ENCODE measurements at regions not wholly inside any gene's neighbourhood (a gene's known extent, or its start where the extent isn't known, plus 50 kb on each side); places are given as distances from the start of the nearest gene placed in this dataset.

DNA sequence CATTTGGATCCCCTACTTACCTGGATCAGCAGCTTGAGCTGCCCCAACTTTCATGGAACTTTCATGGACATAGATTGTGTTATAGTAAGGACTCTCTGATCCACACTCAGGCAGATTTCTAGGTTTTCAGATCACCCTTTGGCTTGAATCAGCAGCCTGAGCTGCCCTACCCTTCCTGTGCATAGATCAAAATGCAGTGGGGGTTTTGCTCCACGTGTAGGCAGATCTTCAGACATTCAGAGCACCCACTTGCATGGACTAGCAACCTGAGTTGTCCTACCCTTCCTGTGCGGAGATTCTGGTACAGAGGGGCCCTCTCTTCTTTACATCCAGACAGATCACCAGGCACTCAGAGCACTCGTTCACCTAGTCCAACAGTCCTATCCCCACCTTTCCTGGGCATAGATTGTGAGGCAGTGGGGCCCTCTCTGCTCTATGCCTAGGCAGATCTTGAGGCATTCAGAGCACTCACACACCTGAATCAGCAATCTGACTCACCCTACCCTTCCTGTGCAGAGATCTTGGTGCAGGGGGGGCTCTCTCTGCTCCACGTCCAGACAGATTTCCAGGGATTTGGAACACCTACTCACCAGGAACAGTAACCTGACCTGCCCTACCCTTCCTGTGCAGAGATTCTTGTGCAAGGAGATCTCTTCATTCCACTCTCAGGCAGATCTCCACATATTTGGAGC is 705.2 kb upstream of the NRSN1 start:
- POLR2A ChIA-PET, result no interaction called here
- no peak for DNase-seq (ENCODE audit: low read depth in 1 of 2, low spot score in 1 of 2)
- Histone ChIP-seq H3K4me2 (no peak overlapping the region), H3K4me3 (no peak overlapping the region), H3K4me1 (no peaks in the 10 kb centered on the region), H3K27ac (no peak overlapping the region), H3K9me3 (no peaks in the 10 kb centered on the region)
- no peak for ATAC-seq
- CTCF ChIA-PET, result no interaction called here
- no peak for TF ChIP-seq SREBF2 (IDR thresholded peaks at IDR 0.05)
- TF ChIP-seq, protein P1, sequence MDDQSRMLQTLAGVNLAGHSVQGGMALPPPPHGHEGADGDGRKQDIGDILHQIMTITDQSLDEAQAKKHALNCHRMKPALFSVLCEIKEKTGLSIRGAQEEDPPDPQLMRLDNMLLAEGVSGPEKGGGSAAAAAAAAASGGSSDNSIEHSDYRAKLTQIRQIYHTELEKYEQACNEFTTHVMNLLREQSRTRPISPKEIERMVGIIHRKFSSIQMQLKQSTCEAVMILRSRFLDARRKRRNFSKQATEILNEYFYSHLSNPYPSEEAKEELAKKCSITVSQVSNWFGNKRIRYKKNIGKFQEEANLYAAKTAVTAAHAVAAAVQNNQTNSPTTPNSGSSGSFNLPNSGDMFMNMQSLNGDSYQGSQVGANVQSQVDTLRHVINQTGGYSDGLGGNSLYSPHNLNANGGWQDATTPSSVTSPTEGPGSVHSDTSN (IDR thresholded peaks at IDR 0.05), result no peak
- 44% methylated on average over 4 of the region's 4 CpGs for WGBS (ENCODE audit: missing lambda C conversion rate)
- FAIRE-seq, result no peak

DNA sequence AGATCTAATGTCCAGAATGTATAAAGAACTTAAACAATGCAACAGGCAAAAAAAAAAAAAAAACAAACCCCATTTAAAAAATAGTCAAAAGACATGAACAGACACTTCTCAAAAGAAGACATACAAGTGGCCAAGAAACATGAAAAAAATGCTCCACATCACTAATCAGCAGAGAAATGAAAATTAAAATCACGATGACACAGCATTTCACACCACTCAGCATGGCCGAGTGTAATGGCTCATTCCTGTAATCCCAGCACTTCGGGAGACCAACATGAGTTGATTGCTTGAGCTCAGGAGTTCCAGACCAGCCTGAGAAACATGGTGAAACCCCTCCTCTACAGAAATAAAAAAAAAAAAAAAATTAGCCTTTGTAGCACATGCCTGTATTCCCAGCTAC is 701.4 kb upstream of the NRSN1 start:
- ChIA-PET POLR2A (no interaction called here), CTCF (no interaction called here)
- no peak overlapping the region for H3K4me3 ChIP-seq
- DNase-seq (ENCODE audit: low read depth in 1 of 2, low spot score in 1 of 2) (no peak), FAIRE-seq (no peak), ATAC-seq (no peak)
- no peak overlapping the region for H3K27ac ChIP-seq
- H3K4me1 ChIP-seq, result no peaks in the 10 kb centered on the region
- TF ChIP-seq CBX8 (IDR thresholded peaks at IDR 0.05), result no peak
- 0 out of 2 replicates have a peak, but pooled peaks have one; percentile 11 for TF ChIP-seq NFE2L2 (conservative IDR thresholded peaks at IDR 0.05; ENCODE audit: low read length)
- WGBS (ENCODE audit: missing lambda C conversion rate), result 41% methylated on average over 3 of the region's 3 CpGs
- H3K4me2 ChIP-seq, result no peak overlapping the region
- H3K9me3 ChIP-seq, result no peaks in the 10 kb centered on the region

DNA sequence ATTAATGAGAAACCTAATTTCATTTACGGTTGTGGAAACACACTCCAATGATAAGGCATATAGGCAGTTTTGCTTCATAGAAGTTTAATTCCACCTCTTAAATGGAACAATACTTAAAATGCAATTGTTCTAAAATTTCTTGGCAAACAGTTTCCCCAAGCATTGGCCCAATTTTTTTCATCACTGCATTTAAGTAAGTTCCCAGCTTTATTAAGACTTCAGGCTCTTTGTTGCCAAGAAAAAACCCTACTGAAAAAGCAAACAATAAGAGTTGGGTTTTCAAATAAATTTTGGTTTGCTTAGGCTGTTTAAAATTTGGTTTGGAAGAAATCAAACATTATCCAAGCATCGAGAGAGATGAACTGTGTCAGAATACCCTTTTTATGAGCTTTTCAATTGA is 690.9 kb upstream of the NRSN1 start:
- no peak overlapping the region for H3K4me3 ChIP-seq
- no peak overlapping the region for H3K4me2 ChIP-seq
- no peak overlapping the region for H3K27ac ChIP-seq
- CTCF ChIA-PET, result no interaction called here
- no peak for FAIRE-seq
- no peaks in the 10 kb centered on the region for H3K9me3 ChIP-seq
- no peak for DNase-seq (ENCODE audit: low read depth in 1 of 2, low spot score in 1 of 2)
- H3K4me1 ChIP-seq, result no peaks in the 10 kb centered on the region
- POLR2A ChIA-PET, result no interaction called here
- WGBS (ENCODE audit: missing lambda C conversion rate), result 42% methylated on average over 2 of the region's 2 CpGs
- no peak for TF ChIP-seq HOXB5 (CRISPR knock-in tag; IDR thresholded peaks at IDR 0.05)
- no peak for TF ChIP-seq FOXS1 (CRISPR knock-in tag; IDR thresholded peaks at IDR 0.05)
- TF ChIP-seq BHLHE40 (IDR thresholded peaks at IDR 0.05; ENCODE audit: low read depth, low read length), result no peak
- no peak for TF ChIP-seq RFX5 (IDR thresholded peaks at IDR 0.05)
- no peak for TF ChIP-seq ZSCAN20 (CRISPR knock-in tag; IDR thresholded peaks at IDR 0.05)
- no peak for TF ChIP-seq TFCP2L1 (CRISPR knock-in tag; IDR thresholded peaks at IDR 0.05)
- TF ChIP-seq FOSB (CRISPR knock-in tag; IDR thresholded peaks at IDR 0.05), result no peak
- no peak for TF ChIP-seq ESRRA (IDR thresholded peaks at IDR 0.05; ENCODE audit: borderline replicate concordance, low read length)
- TF ChIP-seq TP53 (CRISPR knock-in tag; IDR thresholded peaks at IDR 0.05), result no peak
- no peak for TF ChIP-seq JUNB (IDR thresholded peaks at IDR 0.05)
- no peak for TF ChIP-seq ZNF302 (CRISPR knock-in tag; IDR thresholded peaks at IDR 0.05)
- no peak for TF ChIP-seq KDM1A (IDR thresholded peaks at IDR 0.05; ENCODE audit: low read depth)
- TF ChIP-seq CEBPB (IDR thresholded peaks at IDR 0.05), result no peak
- TF ChIP-seq, protein P2, sequence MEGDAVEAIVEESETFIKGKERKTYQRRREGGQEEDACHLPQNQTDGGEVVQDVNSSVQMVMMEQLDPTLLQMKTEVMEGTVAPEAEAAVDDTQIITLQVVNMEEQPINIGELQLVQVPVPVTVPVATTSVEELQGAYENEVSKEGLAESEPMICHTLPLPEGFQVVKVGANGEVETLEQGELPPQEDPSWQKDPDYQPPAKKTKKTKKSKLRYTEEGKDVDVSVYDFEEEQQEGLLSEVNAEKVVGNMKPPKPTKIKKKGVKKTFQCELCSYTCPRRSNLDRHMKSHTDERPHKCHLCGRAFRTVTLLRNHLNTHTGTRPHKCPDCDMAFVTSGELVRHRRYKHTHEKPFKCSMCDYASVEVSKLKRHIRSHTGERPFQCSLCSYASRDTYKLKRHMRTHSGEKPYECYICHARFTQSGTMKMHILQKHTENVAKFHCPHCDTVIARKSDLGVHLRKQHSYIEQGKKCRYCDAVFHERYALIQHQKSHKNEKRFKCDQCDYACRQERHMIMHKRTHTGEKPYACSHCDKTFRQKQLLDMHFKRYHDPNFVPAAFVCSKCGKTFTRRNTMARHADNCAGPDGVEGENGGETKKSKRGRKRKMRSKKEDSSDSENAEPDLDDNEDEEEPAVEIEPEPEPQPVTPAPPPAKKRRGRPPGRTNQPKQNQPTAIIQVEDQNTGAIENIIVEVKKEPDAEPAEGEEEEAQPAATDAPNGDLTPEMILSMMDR (IDR thresholded peaks at IDR 0.05), result no peak
- no peak for TF ChIP-seq RNF2 (IDR thresholded peaks at IDR 0.05; ENCODE audit: borderline replicate concordance, low read depth)
- no peak for TF ChIP-seq CBX2 (IDR thresholded peaks at IDR 0.05; ENCODE audit: borderline replicate concordance, low read depth)
- ATAC-seq, result no peak

DNA sequence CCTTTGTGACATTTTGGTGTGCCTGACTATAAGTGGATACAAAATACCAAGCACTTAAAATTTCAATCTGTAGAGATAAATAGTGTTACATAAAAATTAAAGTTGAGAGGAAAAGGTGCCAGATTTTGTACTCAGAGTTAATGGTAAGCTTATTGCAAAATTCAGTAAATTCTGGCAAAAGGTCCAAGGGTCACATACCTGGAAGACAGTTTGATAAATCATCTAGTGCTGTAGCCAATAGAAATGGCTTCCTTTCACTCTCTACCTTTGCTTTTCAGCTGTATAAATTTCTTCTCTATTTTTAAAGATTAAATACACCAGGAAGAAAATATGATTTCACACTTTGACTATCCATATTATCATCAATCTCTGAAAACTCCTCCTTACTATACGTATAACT is 690.2 kb upstream of the NRSN1 start:
- no peak for ATAC-seq
- ChIA-PET POLR2A (no interaction called here), CTCF (no interaction called here)
- FAIRE-seq, result no peak
- H3K9me3 ChIP-seq, result no peaks in the 10 kb centered on the region
- no peak overlapping the region for H3K4me2 ChIP-seq
- DNase-seq (ENCODE audit: low read depth in 1 of 2, low spot score in 1 of 2), result no peak
- TF ChIP-seq ZC3H11A (IDR thresholded peaks at IDR 0.05), result no peak
- TF ChIP-seq RCOR1 (IDR thresholded peaks at IDR 0.05; ENCODE audit: low read depth, low read length), result no peak
- TF ChIP-seq CEBPB (IDR thresholded peaks at IDR 0.05), result no peak
- no peak for TF ChIP-seq MAZ (IDR thresholded peaks at IDR 0.05; ENCODE audit: borderline replicate concordance, low read depth, low read length)
- no peak for TF ChIP-seq CBX8 (IDR thresholded peaks at IDR 0.05)
- no peak for TF ChIP-seq HDAC2 (IDR thresholded peaks at IDR 0.05)
- TF ChIP-seq HOXA7 (CRISPR knock-in tag; IDR thresholded peaks at IDR 0.05), result no peak
- no peak for TF ChIP-seq TP53 (CRISPR knock-in tag; IDR thresholded peaks at IDR 0.05)
- TF ChIP-seq, protein P3, sequence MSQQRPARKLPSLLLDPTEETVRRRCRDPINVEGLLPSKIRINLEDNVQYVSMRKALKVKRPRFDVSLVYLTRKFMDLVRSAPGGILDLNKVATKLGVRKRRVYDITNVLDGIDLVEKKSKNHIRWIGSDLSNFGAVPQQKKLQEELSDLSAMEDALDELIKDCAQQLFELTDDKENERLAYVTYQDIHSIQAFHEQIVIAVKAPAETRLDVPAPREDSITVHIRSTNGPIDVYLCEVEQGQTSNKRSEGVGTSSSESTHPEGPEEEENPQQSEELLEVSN (IDR thresholded peaks at IDR 0.05; ENCODE audit: borderline replicate concordance, low read depth), result no peak
- TF ChIP-seq ZSCAN20 (CRISPR knock-in tag; IDR thresholded peaks at IDR 0.05), result no peak
- TF ChIP-seq ZNF302 (CRISPR knock-in tag; IDR thresholded peaks at IDR 0.05), result no peak
- TF ChIP-seq RAD21 (conservative IDR thresholded peaks at IDR 0.05 in 1 of 2, IDR thresholded peaks at IDR 0.05 in 1 of 2), result no peak
- TF ChIP-seq, protein P2 (IDR thresholded peaks at IDR 0.05), result no peak
- no peak overlapping the region for H3K4me3 ChIP-seq
- WGBS (ENCODE audit: missing lambda C conversion rate), result 74% methylated on average over 1 of the region's 1 CpG
- H3K4me1 ChIP-seq, result no peaks in the 10 kb centered on the region
- H3K27ac ChIP-seq, result no peak overlapping the region

All from A549 (cell line).